ENCODE measurements at regions not wholly inside any gene's neighbourhood (a gene's known extent, or its start where the extent isn't known, plus 50 kb on each side); places are given as distances from the start of the nearest gene placed in this dataset.

DNA sequence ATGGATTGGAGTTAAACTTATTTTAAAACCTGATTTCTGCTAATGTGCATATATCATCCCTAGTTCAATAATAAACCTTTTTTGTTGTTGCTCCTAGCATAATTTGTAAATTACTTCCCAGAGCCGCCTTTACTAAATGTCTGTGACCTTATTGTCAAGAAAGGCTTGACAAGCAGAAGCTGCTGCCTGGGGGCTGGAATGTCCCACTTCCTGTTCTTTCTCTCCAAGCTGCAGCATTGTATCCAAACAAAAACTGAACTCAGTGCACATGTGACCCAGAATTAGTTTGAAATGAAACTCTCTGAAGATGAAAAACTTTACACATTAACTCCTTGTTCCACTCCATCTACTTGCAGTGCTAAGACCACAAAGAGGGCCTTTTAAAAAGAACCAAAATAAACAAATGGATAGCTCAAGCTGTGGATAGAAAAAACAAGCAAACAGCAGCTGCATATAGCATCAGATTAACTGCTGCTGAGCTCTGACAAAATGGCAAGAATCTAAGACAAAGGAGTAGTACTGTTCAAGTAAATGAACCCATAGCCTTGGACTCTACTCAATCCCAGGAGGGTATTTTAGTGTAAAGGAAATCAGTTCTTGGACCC lies 99.8 kb upstream of the NEUROD1 start:
- Histone ChIP-seq H3K9ac (ENCODE audit: control insufficient read depth, insufficient read depth, low read length) (no peak overlapping the region), H2AFZ (ENCODE audit: control insufficient read depth, low read depth, low read length) (no peak overlapping the region), H3K36me3 (ENCODE audit: control insufficient read depth in 2 of 2, insufficient read depth in 2 of 2, low read length in 1 of 2) (no peaks in the 10 kb centered on the region), H3K79me2 (ENCODE audit: control insufficient read depth, insufficient read depth, low read length) (no peaks in the 10 kb centered on the region), H3K4me1 (ENCODE audit: control insufficient read depth, insufficient read depth, low read length) (no peaks in the 10 kb centered on the region), H4K20me1 (ENCODE audit: control insufficient read depth, insufficient read depth) (no peaks in the 10 kb centered on the region), H3K9me3 (replicated peaks; ENCODE audit: control insufficient read depth, insufficient read depth, low read length) (no peaks in the 10 kb centered on the region), H3K27ac (ENCODE audit: control insufficient read depth, insufficient read depth) (no peak overlapping the region), H3K4me3 (no peak overlapping the region), H3K27me3 (replicated peaks in 1 of 2; ENCODE audit: control insufficient read depth in 2 of 2, insufficient read depth in 2 of 2, low read length in 1 of 2) (no peaks in the 10 kb centered on the region; a peak in 1 of 4 replicates), H3K4me2 (ENCODE audit: control insufficient read depth, insufficient read depth) (no peak overlapping the region)
- no TSS peak for BruUV-seq (replicated peaks)
- DNase-seq (ENCODE audit: low read depth, low spot score) (no peak), FAIRE-seq (no peak), ATAC-seq (peak; percentile 65)
- 90% methylated on average over 1 of the region's 1 CpG for WGBS (ENCODE audit: insufficient coverage, insufficient replicate concordance, low lambda C conversion rate, missing lambda C conversion rate)
- intact Hi-C loops (cut with micrococcal nuclease; ENCODE audit: unreplicated experiment) (no loop called here), in situ Hi-C loops (cut with MboI) (no loop called here)
- ChIA-PET POLR2A (no interaction called here), RAD21 (ENCODE audit: unreplicated experiment) (interaction anchor here (1.4 kb wide), 1 partner anchor 207 kb away, joined by 3 read pairs; no protein-coding TSS in a partner anchor), CTCF (interaction anchor here (1.1 kb wide), 1 partner anchor 129 kb away, joined by 4 read pairs; no protein-coding TSS in a partner anchor), SMC1A (ENCODE audit: uncharacterized antibody, unreplicated experiment) (interaction anchor here (0.7 to 1.1 kb wide), 4 partner anchors 9 to 65 kb away, joined by 3 read pairs; no protein-coding TSS in a partner anchor)
- TF ChIP-seq CTCF (IDR thresholded peaks at IDR 0.05 in 2 of 3, conservative IDR thresholded peaks at IDR 0.05 in 1 of 3; ENCODE audit: control insufficient read depth in 2 of 3, extremely low read depth in 1 of 3, insufficient read depth in 1 of 3, low read depth in 3 of 3, low read length in 3 of 3) (no peak), RAD51 (IDR thresholded peaks at IDR 0.05) (peak; percentile 51; the same call in 1 of the 2 replicates), RFX5 (IDR thresholded peaks at IDR 0.05; ENCODE audit: low read depth, low read length) (no peak), HCFC1 (IDR thresholded peaks at IDR 0.05; ENCODE audit: low read length) (no peak), HDGF (IDR thresholded peaks at IDR 0.05) (no peak), CBX5 (IDR thresholded peaks at IDR 0.05; ENCODE audit: low read depth) (no peak), NFIC (IDR thresholded peaks at IDR 0.05; ENCODE audit: low read depth, low read length) (no peak), IKZF1 (conservative IDR thresholded peaks at IDR 0.05) (0 out of 2 replicates have a peak, but pooled peaks have one; percentile 13), ZNF622 (IDR thresholded peaks at IDR 0.05) (no peak), ZNF274 (IDR thresholded peaks at IDR 0.05; ENCODE audit: insufficient read depth, insufficient read length) (no peak), PKNOX1 (IDR thresholded peaks at IDR 0.05) (no peak), TCF7 (IDR thresholded peaks at IDR 0.05; ENCODE audit: borderline replicate concordance) (no peak), NR2C2 (IDR thresholded peaks at IDR 0.05; ENCODE audit: borderline replicate concordance, control insufficient read depth, insufficient read length, low read depth) (no peak), JUND (IDR thresholded peaks at IDR 0.05; ENCODE audit: low read depth, low read length) (no peak), BACH1 (IDR thresholded peaks at IDR 0.05; ENCODE audit: borderline replicate concordance) (no peak)
- TF ChIP-seq, protein P1, sequence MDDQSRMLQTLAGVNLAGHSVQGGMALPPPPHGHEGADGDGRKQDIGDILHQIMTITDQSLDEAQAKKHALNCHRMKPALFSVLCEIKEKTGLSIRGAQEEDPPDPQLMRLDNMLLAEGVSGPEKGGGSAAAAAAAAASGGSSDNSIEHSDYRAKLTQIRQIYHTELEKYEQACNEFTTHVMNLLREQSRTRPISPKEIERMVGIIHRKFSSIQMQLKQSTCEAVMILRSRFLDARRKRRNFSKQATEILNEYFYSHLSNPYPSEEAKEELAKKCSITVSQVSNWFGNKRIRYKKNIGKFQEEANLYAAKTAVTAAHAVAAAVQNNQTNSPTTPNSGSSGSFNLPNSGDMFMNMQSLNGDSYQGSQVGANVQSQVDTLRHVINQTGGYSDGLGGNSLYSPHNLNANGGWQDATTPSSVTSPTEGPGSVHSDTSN (IDR thresholded peaks at IDR 0.05; ENCODE audit: insufficient replicate concordance, low read depth, low read length) = no peak
- TF ChIP-seq, protein P2, sequence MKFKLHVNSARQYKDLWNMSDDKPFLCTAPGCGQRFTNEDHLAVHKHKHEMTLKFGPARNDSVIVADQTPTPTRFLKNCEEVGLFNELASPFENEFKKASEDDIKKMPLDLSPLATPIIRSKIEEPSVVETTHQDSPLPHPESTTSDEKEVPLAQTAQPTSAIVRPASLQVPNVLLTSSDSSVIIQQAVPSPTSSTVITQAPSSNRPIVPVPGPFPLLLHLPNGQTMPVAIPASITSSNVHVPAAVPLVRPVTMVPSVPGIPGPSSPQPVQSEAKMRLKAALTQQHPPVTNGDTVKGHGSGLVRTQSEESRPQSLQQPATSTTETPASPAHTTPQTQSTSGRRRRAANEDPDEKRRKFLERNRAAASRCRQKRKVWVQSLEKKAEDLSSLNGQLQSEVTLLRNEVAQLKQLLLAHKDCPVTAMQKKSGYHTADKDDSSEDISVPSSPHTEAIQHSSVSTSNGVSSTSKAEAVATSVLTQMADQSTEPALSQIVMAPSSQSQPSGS (IDR thresholded peaks at IDR 0.05; ENCODE audit: low read length) = no peak

Data from GM12878 (cell line).